K562 (cell line): ENCODE measurements at regions not wholly inside any gene's neighbourhood (a gene's known extent, or its start where the extent isn't known, plus 50 kb on each side); places are given as distances from the start of the nearest gene placed in this dataset.

Experiments
- CBFA2T3 ChIP-seq: fragments of 450-650 bp; IDR thresholded peaks from 2 replicates; pipeline ENCODE4 v1.6.1; 2017
- CSDE1 ChIP-seq, 2 experiments: fragments of 450-650 bp; IDR thresholded peaks; 2 replicates each; pipeline ENCODE4 v1.6.1; 2016; ENCODE audit warnings: mild to moderate bottlenecking in 1 of 2
- CTCF ChIP-seq, 3 experiments: IDR thresholded peaks in 2 of 3; conservative IDR thresholded peaks in 1 of 3; 2 replicates each; pipeline ENCODE4 v1.5.1; 2011 to 2012; ENCODE audit warnings: low read length in 3 of 3, mild to moderate bottlenecking in 3 of 3, control low read depth in 2 of 3, improper control_type of control experiment in 1 of 3, inconsistent platforms in 1 of 3, low read depth in 1 of 3, mixed read lengths in 1 of 3, moderate library complexity in 1 of 3; ENCODE audit not compliant: insufficient read depth in 2 of 3
- ELF2 ChIP-seq: fragments of 250-450 bp; sonication (Bioruptor Pico); IDR thresholded peaks from 2 replicates; pipeline ENCODE4 v1.5.0; 2021; ENCODE audit warnings: mild to moderate bottlenecking
- HBP1 ChIP-seq: fragments of 450-650 bp; formaldehyde crosslinking; IDR thresholded peaks from 2 replicates; pipeline ENCODE4 v1.4.0; 2022; ENCODE audit warnings: missing genetic modification characterization
- TBL1XR1 ChIP-seq, 2 experiments: IDR thresholded peaks; 2 replicates each; pipeline ENCODE4 v1.6.1; 2012; ENCODE audit warnings: improper control_type of control experiment in 2 of 2, low read length in 2 of 2, mild to moderate bottlenecking in 1 of 2
- ZBTB40 ChIP-seq, 2 experiments: fragments of 450-650 bp in 1 of 2; sonication (generic) in 1 of 2; formaldehyde crosslinking in 1 of 2; IDR thresholded peaks; 2 replicates each; pipeline versions ENCODE4 v1.7.1 to v1.9.0; 2016 to 2022; ENCODE audit warnings: inconsistent platforms in 1 of 2, mild to moderate bottlenecking in 1 of 2, missing genetic modification reagents in 1 of 2
- ZC3H4 ChIP-seq: sonication (generic); formaldehyde crosslinking; IDR thresholded peaks from 2 replicates; pipeline ENCODE4 v1.9.0; 2021; ENCODE audit warnings: missing genetic modification reagents, borderline replicate concordance

- 0 out of 2 replicates have a peak, but pooled peaks have one; percentile 36 for TF ChIP-seq ZBTB40 (IDR thresholded peaks at IDR 0.05)
- TF ChIP-seq ZBTB40 (CRISPR knock-in tag; IDR thresholded peaks at IDR 0.05), result no peak
- TF ChIP-seq CBFA2T3, result no peak
- TF ChIP-seq ZC3H4 (CRISPR knock-in tag), result no peak
- TF ChIP-seq CSDE1 (IDR thresholded peaks at IDR 0.05), result no peak
- no peak for TF ChIP-seq TBL1XR1 (IDR thresholded peaks at IDR 0.05; ENCODE audit: low read length in 2 of 2)
- TF ChIP-seq ELF2 (CRISPR knock-in tag), result no peak
- TF ChIP-seq CTCF (IDR thresholded peaks at IDR 0.05 in 2 of 3, conservative IDR thresholded peaks at IDR 0.05 in 1 of 3; ENCODE audit: insufficient read depth in 2 of 3, low read depth in 1 of 3, low read length in 3 of 3), result peak; percentile 57 to 67 (median 61); a peak in 5 of 6 replicates
- TF ChIP-seq HBP1 (CRISPR knock-in tag), result no peak
These were observed 179.9 kb upstream of the ATF7IP start (continued) for GRCh38 chr12:14185427-14186192.
